Gastrocnemius medialis (tissue), 4 donors: ENCODE measurements at regions not wholly inside any gene's neighbourhood (a gene's known extent, or its start where the extent isn't known, plus 50 kb on each side); places are given as distances from the start of the nearest gene placed in this dataset.
A peak's percentile ranks its signal among the peaks of the same experiment; 100 is the strongest.

Source experiments
- ATAC-seq, 2 donors: fragments of 150-250 bp; one replicate each; pipeline ENCODE4 v1.9.1; 2016
- DNase-seq, 2 donors: peaks; one replicate each; pipeline ENCODE4 v3.0.0-alpha.2; 2019
- H3K27ac ChIP-seq, 4 donors: fragments of 200-600 bp; sonication (generic); 1 replicate in 1 of 4; 2 replicates in 3 of 4; pipeline ENCODE4 v1.5.1; 2016 to 2018; ENCODE audit warnings: mild to moderate bottlenecking in 2 of 4, moderate library complexity in 1 of 4
- H3K27me3 ChIP-seq, 3 donors: fragments of 200-600 bp; sonication (generic) in 2 of 3; 1 replicate in 1 of 3; 2 replicates in 2 of 3; pipeline versions ENCODE4 v1.5.1 to v1.6.0; 2016 to 2019; ENCODE audit warnings: mild to moderate bottlenecking in 1 of 3, moderate library complexity in 1 of 3
- H3K36me3 ChIP-seq, 2 donors: fragments of 200-600 bp; sonication (generic) in 1 of 2; one replicate each; pipeline ENCODE4 v1.5.1; 2017 to 2018
- H3K4me1 ChIP-seq, 2 donors: fragments of 200-600 bp; sonication (generic) in 1 of 2; one replicate each; pipeline ENCODE4 v1.5.1; 2016 to 2017; ENCODE audit warnings: mild to moderate bottlenecking in 2 of 2
- H3K4me3 ChIP-seq, 4 donors: fragments of 200-600 bp; sonication (generic) in 3 of 4; 1 replicate in 1 of 4; 2 replicates in 3 of 4; pipeline ENCODE4 v1.5.1; 2016 to 2019; ENCODE audit warnings: mild to moderate bottlenecking in 2 of 4
- H3K9me3 ChIP-seq, 3 donors: fragments of 200-600 bp; sonication (generic) in 2 of 3; 1 replicate in 1 of 3; 2 replicates in 2 of 3; pipeline ENCODE4 v1.5.1; 2016 to 2019
- CTCF ChIP-seq, 5 experiments: fragments of 450-650 bp in 3 of 5; fragments of 200-600 bp in 2 of 5; sonication (generic) in 2 of 5; IDR thresholded peaks in 4 of 5; conservative IDR thresholded peaks in 1 of 5; 1 replicate in 4 of 5; 2 replicates in 1 of 5; pipeline ENCODE4 v1.5.1; 2016 to 2019; ENCODE audit warnings: antibody characterized with exemption in 5 of 5, mild to moderate bottlenecking in 3 of 5, moderate library complexity in 3 of 5
- POLR2A ChIP-seq, 2 donors: fragments of 450-650 bp; IDR thresholded peaks; one replicate each; pipeline ENCODE4 v1.6.1; 2017; ENCODE audit warnings: antibody characterized with exemption in 2 of 2, mild to moderate bottlenecking in 2 of 2, moderate library complexity in 2 of 2
- in situ Hi-C, 4 donors: fragments of 200-750 bp; cut with MboI; loops; one replicate each; pipeline versions ENCODE4 v1.15.0 to v1.8.0; 2017; ENCODE audit warnings: low sequenced_read_pairs in 4 of 4
- intact Hi-C: fragments of 100-400 bp; cut with DNase I; formaldehyde crosslinking; loops from one replicate; pipeline ENCODE4 v1.15.1; 2023; ENCODE audit warnings: low total_unique reads

GRCh38 chr5:72648480-72648879, 141.3 kb upstream of the ZNF366 start:
- DNase-seq (peak; percentile 17 to 40), ATAC-seq (peak; percentile 91 to 93)
- no peaks in the 10 kb centered on the region for H3K27me3 ChIP-seq
- TF ChIP-seq POLR2A (IDR thresholded peaks at IDR 0.05), result no peak
- no peak for TF ChIP-seq CTCF (IDR thresholded peaks at IDR 0.05 in 4 of 5, conservative IDR thresholded peaks at IDR 0.05 in 1 of 5)
- H3K9me3 ChIP-seq, result no peaks in the 10 kb centered on the region
- no peaks in the 10 kb centered on the region for H3K36me3 ChIP-seq
- peak overlapping the region in 3 of 4 donors; percentile 22 to 57 (median 33) for H3K27ac ChIP-seq
- intact Hi-C loops, result no loop called here
- in situ Hi-C loops, result no loop called here
- peaks cover 6 to 17% of the 10 kb centered on the region in 2 donors for H3K4me1 ChIP-seq
- H3K4me3 ChIP-seq, result no peak overlapping the region

- Histone ChIP-seq H3K27ac (no peak overlapping the region), H3K9me3 (no peaks in the 10 kb centered on the region), H3K27me3 (no peaks in the 10 kb centered on the region), H3K36me3 (no peaks in the 10 kb centered on the region), H3K4me1 (peaks cover 9 to 21% of the 10 kb centered on the region in 2 donors), H3K4me3 (no peak overlapping the region)
- no peak for DNase-seq
- ATAC-seq, result no peak
- no peak for TF ChIP-seq POLR2A (IDR thresholded peaks at IDR 0.05)
- TF ChIP-seq CTCF (IDR thresholded peaks at IDR 0.05 in 4 of 5, conservative IDR thresholded peaks at IDR 0.05 in 1 of 5), result no peak
- intact Hi-C loops, result no loop called here
- in situ Hi-C loops, result no loop called here
These were observed 140.6 kb upstream of the ZNF366 start for GRCh38 chr5:72647806-72648205.

GRCh38 chr5:72646246-72646866, 139.1 kb upstream of the ZNF366 start:
- intact Hi-C loops, result no loop called here

GRCh38 chr5:72645064-72645846, 138.0 kb upstream of the ZNF366 start:
- no peaks in the 10 kb centered on the region for H3K9me3 ChIP-seq
- H3K4me1 ChIP-seq, result peaks cover 16 to 29% of the 10 kb centered on the region in 2 donors
- H3K27me3 ChIP-seq, result no peaks in the 10 kb centered on the region
- in situ Hi-C loops, result no loop called here
- H3K4me3 ChIP-seq, result no peak overlapping the region
- no peak overlapping the region for H3K27ac ChIP-seq
- intact Hi-C loops, result no loop called here
- no peaks in the 10 kb centered on the region for H3K36me3 ChIP-seq
- no peak for ATAC-seq
- TF ChIP-seq POLR2A (IDR thresholded peaks at IDR 0.05) (no peak), CTCF (IDR thresholded peaks at IDR 0.05 in 4 of 5, conservative IDR thresholded peaks at IDR 0.05 in 1 of 5) (no peak)
- DNase-seq, result no peak

More at GRCh38 chr5:72646246-72646866, 139.1 kb upstream of the ZNF366 start:
- TF ChIP-seq CTCF (IDR thresholded peaks at IDR 0.05 in 4 of 5, conservative IDR thresholded peaks at IDR 0.05 in 1 of 5) (no peak), POLR2A (IDR thresholded peaks at IDR 0.05) (no peak)
- ATAC-seq (no peak), DNase-seq (no peak)
- H3K27me3 ChIP-seq, result no peaks in the 10 kb centered on the region
- H3K4me1 ChIP-seq, result peaks cover 16 to 29% of the 10 kb centered on the region in 2 donors
- in situ Hi-C loops, result no loop called here
- no peaks in the 10 kb centered on the region for H3K36me3 ChIP-seq
- H3K4me3 ChIP-seq, result no peak overlapping the region
- no peaks in the 10 kb centered on the region for H3K9me3 ChIP-seq
- no peak overlapping the region for H3K27ac ChIP-seq
